PC-3 (cell line): ENCODE measurements at regions not wholly inside any gene's neighbourhood (a gene's known extent, or its start where the extent isn't known, plus 50 kb on each side); places are given as distances from the start of the nearest gene placed in this dataset.
"Not testable (repeated sequence)": the region's sequence is repeated elsewhere in the genome, so short reads cannot be mapped to it uniquely, and the experiment has no call there.

Source experiments
- EZH2 ChIP-seq: fragments of 300-600 bp; sonication (generic); IDR thresholded peaks from one replicate; pipeline ENCODE4 v1.6.1; 2017; ENCODE audit warnings: antibody characterized with exemption, mild to moderate bottlenecking, low read length; ENCODE audit not compliant: unreplicated experiment
- EZH2phosphoT487 ChIP-seq: fragments of 300-600 bp; sonication (generic); IDR thresholded peaks from 2 replicates; pipeline ENCODE4 v1.6.1; 2018; ENCODE audit warnings: mild to moderate bottlenecking, antibody characterized with exemption, low read length, borderline replicate concordance
- TF ChIP-seq, protein P1 (sequence below): fragments of 300-600 bp; sonication (generic); conservative IDR thresholded peaks from 2 replicates; pipeline ENCODE4 v1.5.1; 2017; ENCODE audit warnings: antibody characterized with exemption, low read depth, mild to moderate bottlenecking, low read length

DNA sequence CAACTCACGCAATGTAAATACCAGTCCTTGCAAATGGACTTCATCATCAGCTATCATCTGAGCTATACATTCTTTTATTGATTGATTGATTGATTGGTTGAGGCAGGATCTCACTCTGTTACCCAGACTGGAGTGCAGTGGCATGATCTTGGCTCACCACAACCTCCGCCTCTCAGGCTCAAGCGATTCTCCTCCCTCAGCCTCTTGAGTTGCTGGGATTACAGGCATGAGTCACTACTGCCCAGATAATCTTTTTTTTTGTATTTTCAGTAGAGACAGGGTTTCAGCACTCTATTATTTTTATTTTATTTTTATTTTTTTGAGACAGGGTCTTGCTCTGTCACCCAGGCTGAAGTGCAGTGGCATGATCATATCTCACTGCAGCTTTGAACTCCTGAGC is 369.5 kb downstream of the MAT2B start:
- TF ChIP-seq, protein P1, sequence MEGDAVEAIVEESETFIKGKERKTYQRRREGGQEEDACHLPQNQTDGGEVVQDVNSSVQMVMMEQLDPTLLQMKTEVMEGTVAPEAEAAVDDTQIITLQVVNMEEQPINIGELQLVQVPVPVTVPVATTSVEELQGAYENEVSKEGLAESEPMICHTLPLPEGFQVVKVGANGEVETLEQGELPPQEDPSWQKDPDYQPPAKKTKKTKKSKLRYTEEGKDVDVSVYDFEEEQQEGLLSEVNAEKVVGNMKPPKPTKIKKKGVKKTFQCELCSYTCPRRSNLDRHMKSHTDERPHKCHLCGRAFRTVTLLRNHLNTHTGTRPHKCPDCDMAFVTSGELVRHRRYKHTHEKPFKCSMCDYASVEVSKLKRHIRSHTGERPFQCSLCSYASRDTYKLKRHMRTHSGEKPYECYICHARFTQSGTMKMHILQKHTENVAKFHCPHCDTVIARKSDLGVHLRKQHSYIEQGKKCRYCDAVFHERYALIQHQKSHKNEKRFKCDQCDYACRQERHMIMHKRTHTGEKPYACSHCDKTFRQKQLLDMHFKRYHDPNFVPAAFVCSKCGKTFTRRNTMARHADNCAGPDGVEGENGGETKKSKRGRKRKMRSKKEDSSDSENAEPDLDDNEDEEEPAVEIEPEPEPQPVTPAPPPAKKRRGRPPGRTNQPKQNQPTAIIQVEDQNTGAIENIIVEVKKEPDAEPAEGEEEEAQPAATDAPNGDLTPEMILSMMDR = not testable (repeated sequence)
- TF ChIP-seq EZH2phosphoT487, EZH2: not testable (repeated sequence)
